Motor neuron (in vitro differentiated cells): ENCODE measurements at regions not wholly inside any gene's neighbourhood (a gene's known extent, or its start where the extent isn't known, plus 50 kb on each side); places are given as distances from the start of the nearest gene placed in this dataset.

Experiments
- ATAC-seq, 8 experiments: fragments of 200-7000 bp; cut with Tn5 transposase; replicated peaks in 6 of 8; 2 replicates each; pipeline ENCODE4 v1.8.0; 2021; ENCODE audit warnings: mild to moderate bottlenecking in 8 of 8, moderate library complexity in 8 of 8
- H3K27ac ChIP-seq, 2 donors: fragments of 250-450 bp; sonication (Bioruptor Pico); 2 replicates each; pipeline ENCODE4 v1.9.0; 2021; ENCODE audit warnings: antibody characterized with exemption in 2 of 2, mild to moderate bottlenecking in 2 of 2, moderate library complexity in 1 of 2
- H3K4me1 ChIP-seq, 2 donors: fragments of 250-450 bp; sonication (Bioruptor Pico); replicated peaks in 1 of 2; 2 replicates each; pipeline ENCODE4 v1.6.1; 2021; ENCODE audit warnings: antibody characterized with exemption in 2 of 2, mild to moderate bottlenecking in 2 of 2, moderate library complexity in 1 of 2
- H3K4me3 ChIP-seq, 5 donors: fragments of 250-450 bp; sonication (Bioruptor Pico); 2 replicates each; pipeline ENCODE4 v1.9.0; 2021; ENCODE audit warnings: antibody characterized with exemption in 5 of 5, mild to moderate bottlenecking in 5 of 5, moderate library complexity in 4 of 5
- WGBS, 10 experiments: fragments of 450-650 bp; shearing (Covaris generic); methylation state at CpG; one replicate each; pipeline ENCODE4 v1.0.0; 2022; 5-methylcytosine and 5-hydroxymethylcytosine counted together
- in situ Hi-C, 9 experiments: fragments of 400-800 bp; cut with MboI; loops; one replicate each; pipeline ENCODE4 v1.15.0; 2021; ENCODE audit warnings: low sequenced_read_pairs in 9 of 9, low pct_unique_long_range_greater_than_20kb in 2 of 9; ENCODE audit not compliant: unreplicated experiment in 9 of 9

GRCh38 chr20:60268491-60268890 is 310.3 kb downstream of the CDH26 start:
- Histone ChIP-seq H3K4me3 (no peak overlapping the region), H3K4me1 (peaks cover 9 to 12% of the 10 kb centered on the region in 2 donors), H3K27ac (no peak overlapping the region)
- in situ Hi-C loops, result no loop called here
- WGBS, 10 experiments, result 30 to 100% (median 87%) methylated on average over 1 to 4 of the region's 4 CpGs; no CpG with 5 or more reads in 3 of the 10 experiments
- peak in 5 of 8 experiments; percentile 87 to 98 (median 92) for ATAC-seq

DNA sequence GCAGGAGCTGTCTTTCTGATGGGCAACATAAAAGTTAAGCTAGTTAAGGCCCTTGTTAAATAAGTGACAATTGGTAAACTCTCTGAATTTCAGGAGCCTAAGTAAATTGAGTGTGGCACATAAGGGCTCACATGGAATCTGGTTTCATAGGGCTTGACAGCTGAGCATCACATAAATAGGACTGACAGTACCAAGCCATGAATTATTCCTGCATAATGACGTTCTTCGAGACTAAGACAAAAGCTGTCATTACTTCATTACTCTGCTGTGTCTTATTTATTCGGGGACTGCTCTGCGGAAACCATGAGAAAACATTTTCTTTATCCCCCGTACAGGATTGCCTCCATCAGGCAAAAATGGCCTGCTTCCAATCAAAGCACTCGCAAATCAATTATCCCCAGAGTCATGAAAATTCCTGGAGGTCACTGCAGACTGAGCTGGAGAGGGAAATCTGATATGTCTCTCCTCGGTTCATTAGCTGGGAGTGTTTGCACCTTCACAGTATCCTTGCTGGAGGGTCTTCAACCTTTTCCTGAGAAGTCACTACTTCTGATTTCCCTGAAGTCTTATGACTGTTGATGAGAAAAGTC is 311.4 kb downstream of the CDH26 start:
- Histone ChIP-seq H3K4me3 (no peak overlapping the region), H3K27ac (no peak overlapping the region), H3K4me1 (peaks cover 3 to 8% of the 10 kb centered on the region in 2 donors)
- peak in 2 of 8 experiments; percentile 63 to 69 for ATAC-seq
- WGBS, 10 experiments, result 12 to 96% (median 59%) methylated on average over 3 to 7 of the region's 7 CpGs
- in situ Hi-C loops, result no loop called here

DNA sequence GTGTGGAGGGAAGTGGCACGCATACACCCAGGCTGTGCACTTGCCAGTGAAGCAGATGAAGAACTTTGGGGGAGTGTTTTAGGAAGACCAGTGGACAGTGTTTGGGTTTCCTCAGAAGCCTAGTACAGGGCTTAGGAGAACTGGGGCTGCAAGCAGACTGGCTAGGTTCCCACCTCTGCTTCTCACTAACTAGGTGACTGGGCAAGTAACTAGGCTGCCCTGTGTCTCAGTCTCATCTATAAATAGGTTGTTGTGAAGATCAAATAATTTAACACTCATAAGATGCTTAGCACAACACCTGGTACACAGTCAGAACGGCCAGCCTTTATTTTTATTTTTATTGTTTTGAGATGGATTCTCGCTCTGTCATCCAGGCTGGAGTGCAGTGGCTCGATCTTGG is 312.1 kb downstream of the CDH26 start:
- ATAC-seq, result no peak
- Histone ChIP-seq H3K4me3 (no peak overlapping the region), H3K27ac (no peak overlapping the region), H3K4me1 (peaks cover 7 to 8% of the 10 kb centered on the region in 2 donors)
- in situ Hi-C loops, result no loop called here
- WGBS, 10 experiments, result 10 to 100% (median 56%) methylated on average over 1 to 2 of the region's 4 CpGs; no CpG with 5 or more reads in 3 of the 10 experiments

GRCh38 chr20:60271597-60271996 is 313.4 kb downstream of the CDH26 start:
- no peak overlapping the region for H3K27ac ChIP-seq
- ATAC-seq, result peak in 3 of 8 experiments; percentile 53 to 74 (median 59)
- no peak overlapping the region for H3K4me3 ChIP-seq
- 0 to 83% (median 43%) methylated on average over 1 to 2 of the region's 2 CpGs; no CpG with 5 or more reads in 1 of the 10 experiments for WGBS, 10 experiments
- in situ Hi-C loops, result no loop called here
- H3K4me1 ChIP-seq, result peaks cover 7 to 8% of the 10 kb centered on the region in 2 donors

DNA sequence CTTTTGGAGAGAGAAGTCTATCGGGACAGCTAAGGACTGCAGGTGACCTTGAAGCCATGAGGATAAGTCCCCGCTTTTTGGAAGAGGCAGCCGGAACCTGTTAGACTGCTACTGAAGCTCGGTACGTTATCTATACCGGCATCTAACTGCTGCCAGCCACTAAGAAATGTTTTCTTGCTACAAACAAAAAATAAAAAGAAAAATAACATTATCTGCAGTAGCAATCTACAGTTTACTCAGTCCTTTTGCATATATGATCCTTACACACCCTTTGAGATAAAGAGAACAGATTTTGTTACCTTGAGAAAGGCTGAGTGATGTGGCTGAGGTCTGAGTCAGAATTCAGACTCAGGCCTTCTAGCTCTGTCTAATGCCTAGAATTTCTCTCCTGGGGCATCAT is 314.6 kb downstream of the CDH26 start:
- Histone ChIP-seq H3K27ac (no peak overlapping the region), H3K4me1 (peaks cover 7 to 8% of the 10 kb centered on the region in 2 donors), H3K4me3 (no peak overlapping the region)
- 60 to 96% (median 89%) methylated on average over 4 to 6 of the region's 6 CpGs; no CpG with 5 or more reads in 2 of the 10 experiments for WGBS, 10 experiments
- in situ Hi-C loops, result no loop called here
- ATAC-seq, result no peak

GRCh38 chr20:60274717-60275116 is 316.5 kb downstream of the CDH26 start:
- peak in 5 of 8 experiments; percentile 35 to 93 (median 89) for ATAC-seq
- Histone ChIP-seq H3K4me3 (no peak overlapping the region), H3K27ac (no peak overlapping the region), H3K4me1 (peaks cover 7 to 8% of the 10 kb centered on the region in 2 donors)
- in situ Hi-C loops, result no loop called here
- WGBS, 10 experiments, result 49 to 87% (median 69%) methylated on average over 1 to 3 of the region's 3 CpGs; no CpG with 5 or more reads in 3 of the 10 experiments

DNA sequence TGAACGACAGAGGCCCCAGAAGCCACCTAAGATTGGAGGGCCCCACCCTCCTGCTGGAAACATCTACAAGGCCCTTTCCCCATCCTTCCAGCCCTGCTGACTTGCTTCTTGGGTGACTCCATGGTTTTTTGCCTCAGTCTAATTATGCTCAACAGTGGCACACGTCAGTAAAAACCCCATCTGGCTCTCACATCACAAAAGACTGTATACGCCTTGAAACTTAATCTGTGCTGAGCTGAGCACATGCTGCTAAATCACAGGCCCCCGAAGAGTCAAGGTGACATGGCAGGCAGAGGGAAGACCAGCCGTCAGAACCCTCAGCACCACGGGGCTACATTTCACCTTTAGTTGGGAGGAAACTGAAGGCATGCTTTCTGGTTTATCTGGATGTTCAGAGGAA is 323.1 kb downstream of the CDH26 start:
- Histone ChIP-seq H3K4me1 (no peaks in the 10 kb centered on the region), H3K4me3 (no peak overlapping the region), H3K27ac (no peak overlapping the region)
- 40 to 100% (median 68%) methylated on average over 1 to 6 of the region's 6 CpGs; no CpG with 5 or more reads in 2 of the 10 experiments for WGBS, 10 experiments
- in situ Hi-C loops, result no loop called here
- peak in 1 of 8 experiments; percentile 54 for ATAC-seq

DNA sequence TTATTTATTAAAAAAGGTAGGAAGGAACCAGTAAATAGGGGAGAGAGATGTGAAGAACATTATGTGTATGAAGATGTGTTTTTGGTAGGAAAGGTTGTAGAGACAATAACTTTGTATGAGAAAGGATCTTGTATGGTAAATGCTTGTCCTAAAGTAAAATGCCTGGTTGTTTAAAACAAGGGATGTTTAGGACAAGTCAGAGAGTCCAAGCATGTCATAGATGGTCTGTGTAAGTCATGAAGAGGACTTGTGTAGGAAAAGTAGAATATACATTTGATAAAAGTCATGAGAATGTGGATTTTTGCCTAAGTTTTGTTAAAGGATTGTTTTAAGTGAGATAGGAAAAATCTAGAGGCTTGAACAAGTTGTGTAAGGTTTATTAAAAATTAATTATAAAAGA is 325.1 kb downstream of the CDH26 start:
- in situ Hi-C loops, result no loop called here
- no peak for ATAC-seq
- Histone ChIP-seq H3K4me3 (no peak overlapping the region), H3K27ac (no peak overlapping the region), H3K4me1 (no peaks in the 10 kb centered on the region)

- no peaks in the 10 kb centered on the region for H3K4me1 ChIP-seq
- WGBS, 10 experiments, result 20 to 100% (median 71%) methylated on average over 1 to 3 of the region's 3 CpGs; no CpG with 5 or more reads in 3 of the 10 experiments
- no peak overlapping the region for H3K27ac ChIP-seq
- in situ Hi-C loops, result no loop called here
- peak in 2 of 8 experiments; percentile 83 to 87 for ATAC-seq
- no peak overlapping the region for H3K4me3 ChIP-seq
Observed at GRCh38 chr20:60286764-60287163, 328.5 kb downstream of the CDH26 start.

DNA sequence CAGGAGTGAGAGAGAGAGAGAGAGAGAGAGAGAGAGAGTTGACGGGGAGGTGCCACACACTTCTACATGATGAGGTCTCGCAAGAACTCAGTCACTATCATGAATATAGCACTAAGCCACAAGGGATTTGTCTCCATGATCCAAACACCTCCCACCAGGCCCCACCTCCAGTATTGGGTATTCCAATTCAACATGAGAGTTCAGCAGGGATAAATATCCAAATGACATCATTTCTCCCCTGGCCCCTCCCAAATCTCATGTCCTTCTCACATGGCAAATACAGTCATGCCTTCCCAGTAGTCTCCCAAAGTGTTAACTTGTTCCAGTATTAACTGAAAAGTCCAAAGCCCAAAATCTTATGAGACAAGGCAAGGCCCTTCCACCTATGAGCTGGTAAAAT is 330.7 kb downstream of the CDH26 start:
- in situ Hi-C loops, result no loop called here
- H3K4me1 ChIP-seq, result peaks cover 0 to 4% of the 10 kb centered on the region in 2 donors
- H3K4me3 ChIP-seq, result no peak overlapping the region
- WGBS, 10 experiments, result 0 to 100% (median 86%) methylated on average over 1 to 2 of the region's 2 CpGs; no CpG with 5 or more reads in 4 of the 10 experiments
- ATAC-seq, result peak in 2 of 8 experiments; percentile 51 to 57
- no peak overlapping the region for H3K27ac ChIP-seq

DNA sequence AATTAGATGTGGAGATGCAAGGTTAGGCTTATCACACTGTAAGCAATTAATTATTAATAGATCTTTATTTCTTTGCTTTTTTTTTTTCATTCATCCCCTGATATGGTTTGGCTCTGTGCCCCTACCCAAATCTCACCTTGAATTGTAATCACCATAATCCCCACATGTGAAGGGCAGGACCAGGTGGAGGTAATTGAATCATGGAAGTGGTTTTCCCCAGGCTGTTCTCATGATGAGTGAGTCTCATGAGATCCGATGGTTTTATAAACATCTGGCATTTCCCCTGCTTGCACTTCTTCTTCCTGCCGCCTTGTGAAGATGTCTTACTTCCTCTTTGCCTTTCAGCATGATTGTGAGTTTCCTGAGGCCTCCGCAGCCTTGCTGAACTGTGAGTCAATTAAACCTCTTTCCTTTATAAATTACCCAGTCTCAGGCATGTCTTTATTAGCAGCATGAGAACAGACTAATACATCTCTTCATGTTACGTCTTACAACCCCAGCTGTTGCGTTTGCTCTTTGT is 333.8 kb downstream of the CDH26 start:
- in situ Hi-C loops, result no loop called here
- peak in 1 of 8 experiments; percentile 16 for ATAC-seq
- Histone ChIP-seq H3K27ac (no peak overlapping the region), H3K4me3 (no peak overlapping the region), H3K4me1 (peaks cover 0 to 4% of the 10 kb centered on the region in 2 donors)
- 40 to 100% (median 72%) methylated on average over 1 to 4 of the region's 5 CpGs; no CpG with 5 or more reads in 2 of the 10 experiments for whole genome bisulfite sequencing, 10 experiments

- 60 to 100% (median 80%) methylated on average over 1 to 6 of the region's 8 CpGs; no CpG with 5 or more reads in 3 of the 10 experiments for whole genome bisulfite sequencing, 10 experiments
- H3K4me3 ChIP-seq, result no peak overlapping the region
- in situ Hi-C loops, result no loop called here
- ATAC-seq, result no peak
- H3K27ac ChIP-seq, result no peak overlapping the region
- H3K4me1 ChIP-seq, result peaks cover 0 to 4% of the 10 kb centered on the region in 2 donors
Observed at GRCh38 chr20:60294632-60295031, 336.4 kb downstream of the CDH26 start.

GRCh38 chr20:60295214-60295613 is 337.0 kb downstream of the CDH26 start:
- WGBS, 10 experiments, result 67 to 100% (median 77%) methylated on average over 1 to 2 of the region's 2 CpGs; no CpG with 5 or more reads in 4 of the 10 experiments
- peak in 1 of 8 experiments; percentile 56 for ATAC-seq

More at GRCh38 chr20:60295214-60295613, 337.0 kb downstream of the CDH26 start:
- H3K4me3 ChIP-seq, result no peak overlapping the region
- no peak overlapping the region for H3K27ac ChIP-seq
- in situ Hi-C loops, result no loop called here
- peaks cover 0 to 4% of the 10 kb centered on the region in 2 donors for H3K4me1 ChIP-seq
